ENCODE measurements at regions not wholly inside any gene's neighbourhood (a gene's known extent, or its start where the extent isn't known, plus 50 kb on each side); places are given as distances from the start of the nearest gene placed in this dataset.
"Not testable (repeated sequence)": the region's sequence is repeated elsewhere in the genome, so short reads cannot be mapped to it uniquely, and the experiment has no call there.

DNA sequence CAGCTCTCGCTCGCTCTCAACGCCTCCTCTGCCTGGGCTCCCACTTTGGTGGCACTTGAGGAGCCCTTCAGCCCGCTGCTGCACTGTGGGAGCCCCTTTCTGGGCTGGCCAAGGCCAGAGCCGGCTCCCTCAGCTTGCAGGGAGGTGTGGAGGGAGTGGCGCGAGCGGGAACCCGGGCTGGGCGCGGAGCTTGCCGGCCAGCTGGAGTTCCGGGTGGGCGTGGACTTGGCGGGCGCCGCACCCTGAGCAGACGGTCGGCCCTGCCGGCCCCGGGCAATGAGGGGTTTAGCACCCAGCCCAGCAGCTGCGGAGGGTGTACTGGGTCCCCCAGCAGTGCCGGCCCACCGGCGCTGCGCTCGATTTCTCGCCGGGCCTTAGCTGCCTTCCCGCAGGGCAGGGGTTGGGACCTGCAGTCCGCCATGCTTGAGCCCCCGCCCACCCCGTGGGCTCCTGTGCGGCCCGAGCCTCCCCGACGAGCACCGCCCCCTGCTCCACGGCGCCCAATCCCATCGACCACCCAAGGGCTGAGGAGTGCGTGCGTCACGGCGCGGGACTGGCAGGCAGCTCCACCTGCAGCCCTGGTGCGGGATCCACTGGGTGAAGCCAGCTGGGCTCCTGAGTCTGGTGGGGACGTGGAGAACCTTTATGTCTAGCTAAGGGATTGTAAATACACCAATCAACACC is 1128.9 kb downstream of the GATA3 start:
- TF ChIP-seq, protein P1, sequence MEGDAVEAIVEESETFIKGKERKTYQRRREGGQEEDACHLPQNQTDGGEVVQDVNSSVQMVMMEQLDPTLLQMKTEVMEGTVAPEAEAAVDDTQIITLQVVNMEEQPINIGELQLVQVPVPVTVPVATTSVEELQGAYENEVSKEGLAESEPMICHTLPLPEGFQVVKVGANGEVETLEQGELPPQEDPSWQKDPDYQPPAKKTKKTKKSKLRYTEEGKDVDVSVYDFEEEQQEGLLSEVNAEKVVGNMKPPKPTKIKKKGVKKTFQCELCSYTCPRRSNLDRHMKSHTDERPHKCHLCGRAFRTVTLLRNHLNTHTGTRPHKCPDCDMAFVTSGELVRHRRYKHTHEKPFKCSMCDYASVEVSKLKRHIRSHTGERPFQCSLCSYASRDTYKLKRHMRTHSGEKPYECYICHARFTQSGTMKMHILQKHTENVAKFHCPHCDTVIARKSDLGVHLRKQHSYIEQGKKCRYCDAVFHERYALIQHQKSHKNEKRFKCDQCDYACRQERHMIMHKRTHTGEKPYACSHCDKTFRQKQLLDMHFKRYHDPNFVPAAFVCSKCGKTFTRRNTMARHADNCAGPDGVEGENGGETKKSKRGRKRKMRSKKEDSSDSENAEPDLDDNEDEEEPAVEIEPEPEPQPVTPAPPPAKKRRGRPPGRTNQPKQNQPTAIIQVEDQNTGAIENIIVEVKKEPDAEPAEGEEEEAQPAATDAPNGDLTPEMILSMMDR (IDR thresholded peaks at IDR 0.05; ENCODE audit: low read depth, low read length, poor library complexity, severe bottlenecking), result not testable (repeated sequence)
- TF ChIP-seq EZH2phosphoT487 (IDR thresholded peaks at IDR 0.05; ENCODE audit: borderline replicate concordance, low read length), result not testable (repeated sequence)

All from DOHH2 (cell line).